Fibroblast of skin of scalp (primary cell): ENCODE measurements at regions not wholly inside any gene's neighbourhood (a gene's known extent, or its start where the extent isn't known, plus 50 kb on each side); places are given as distances from the start of the nearest gene placed in this dataset.
"Not testable (repeated sequence)": the region's sequence is repeated elsewhere in the genome, so short reads cannot be mapped to it uniquely, and the experiment has no call there.

ENCODE experiments used
- DNase-seq: peaks from one replicate; pipeline ENCODE4 v3.0.0-alpha.2; 2013

- DNase-seq: no peak
Observed at GRCh38 chr4:33425936-33426335, 2705.8 kb downstream of the PCDH7 start.

- DNase-seq: no peak
Observed at GRCh38 chr4:33427676-33428075, 2707.5 kb downstream of the PCDH7 start.

- no peak for DNase-seq
Observed at GRCh38 chr4:33429971-33430370, 2709.8 kb downstream of the PCDH7 start.

GRCh38 chr4:33437406-33437805, 2717.2 kb downstream of the PCDH7 start:
- no peak for DNase-seq

GRCh38 chr4:33446953-33447352, 2726.8 kb downstream of the PCDH7 start:
- DNase-seq: no peak

GRCh38 chr4:33448948-33449347, 2728.8 kb downstream of the PCDH7 start:
- no peak for DNase-seq

GRCh38 chr4:33453436-33453835, 2733.3 kb downstream of the PCDH7 start:
- no peak for DNase-seq

GRCh38 chr4:33453916-33454315, 2733.7 kb downstream of the PCDH7 start:
- no peak for DNase-seq

GRCh38 chr4:33465565-33465964, 2745.4 kb downstream of the PCDH7 start:
- DNase-seq: no peak

GRCh38 chr4:33467291-33467690, 2747.1 kb downstream of the PCDH7 start:
- DNase-seq: no peak

- no peak for DNase-seq
Observed at GRCh38 chr4:33470805-33471204, 2750.6 kb downstream of the PCDH7 start.

- DNase-seq: no peak
Observed at GRCh38 chr4:33477715-33478114, 2757.5 kb downstream of the PCDH7 start.

- no peak for DNase-seq
Observed at GRCh38 chr4:33482773-33483172, 2761.5 kb downstream of the ARAP2 start.

GRCh38 chr4:33485111-33485510, 2759.2 kb downstream of the ARAP2 start:
- no peak for DNase-seq

- DNase-seq: no peak
Observed at GRCh38 chr4:33493231-33493630, 2751.1 kb downstream of the ARAP2 start.

GRCh38 chr4:33494150-33494549, 2750.2 kb downstream of the ARAP2 start:
- peak; percentile 20 for DNase-seq

GRCh38 chr4:33501587-33501986, 2742.7 kb downstream of the ARAP2 start:
- not testable (repeated sequence) for DNase-seq

GRCh38 chr4:33512397-33512796, 2731.9 kb downstream of the ARAP2 start:
- no peak for DNase-seq

- DNase-seq: no peak
Observed at GRCh38 chr4:33518856-33519255, 2725.5 kb downstream of the ARAP2 start.

GRCh38 chr4:33532821-33533220, 2711.5 kb downstream of the ARAP2 start:
- no peak for DNase-seq

GRCh38 chr4:33536898-33537297, 2707.4 kb downstream of the ARAP2 start:
- no peak for DNase-seq

GRCh38 chr4:33537527-33537926, 2706.8 kb downstream of the ARAP2 start:
- DNase-seq: no peak

- DNase-seq: no peak
Observed at GRCh38 chr4:33543941-33544450, 2700.3 kb downstream of the ARAP2 start.

GRCh38 chr4:33551244-33551643, 2693.1 kb downstream of the ARAP2 start:
- DNase-seq: no peak

- no peak for DNase-seq
Observed at GRCh38 chr4:33561259-33561658, 2683.1 kb downstream of the ARAP2 start.
